Left renal pelvis (tissue), 4 donors: ENCODE measurements at regions not wholly inside any gene's neighbourhood (a gene's known extent, or its start where the extent isn't known, plus 50 kb on each side); places are given as distances from the start of the nearest gene placed in this dataset.

ENCODE experiments used
- DNase-seq, 4 donors: peaks; one replicate each; pipeline ENCODE4 v3.0.0-alpha.2; 2013; ENCODE audit warnings: low read depth in 4 of 4, low spot score in 3 of 4

DNA sequence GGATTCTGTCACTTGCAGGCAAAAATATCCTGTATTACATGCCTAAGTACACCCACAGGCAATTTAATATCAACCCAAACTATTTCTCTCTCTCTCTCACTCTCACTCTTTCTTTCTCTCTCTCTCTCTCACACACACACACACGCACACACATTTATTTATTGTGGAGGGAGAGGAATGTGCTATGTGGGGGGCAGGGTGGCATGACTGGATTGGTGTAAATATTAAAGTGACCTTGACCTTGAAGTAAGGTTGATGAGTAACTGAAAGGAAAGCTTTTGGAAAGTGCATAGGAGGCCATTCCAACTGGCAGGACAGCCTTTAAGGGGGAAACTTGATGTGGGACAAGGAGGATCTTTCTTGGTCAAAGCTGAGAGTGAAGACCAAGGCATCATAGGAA is 589.7 kb upstream of the KIRREL3 start:
- no peak for DNase-seq

DNA sequence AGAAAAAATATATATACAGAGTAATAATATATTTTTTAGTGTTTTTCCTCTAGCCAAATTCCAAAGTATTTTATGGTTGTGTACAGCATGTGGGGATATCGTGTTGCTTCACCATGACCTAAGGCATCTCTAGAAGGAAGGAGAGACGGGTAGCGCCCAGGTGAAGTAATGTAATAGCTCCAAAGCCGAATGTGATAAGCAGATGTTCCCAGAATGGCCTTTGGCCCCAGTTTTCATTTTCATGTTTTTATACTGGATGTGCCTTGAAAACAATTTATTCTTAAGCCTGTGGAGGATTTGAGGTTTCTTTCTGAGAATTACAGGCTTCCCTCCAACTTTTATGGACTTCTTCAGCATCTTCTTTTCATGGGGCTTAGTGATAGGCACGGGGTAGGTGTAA is 587.9 kb upstream of the KIRREL3 start:
- DNase-seq, result no peak

DNA sequence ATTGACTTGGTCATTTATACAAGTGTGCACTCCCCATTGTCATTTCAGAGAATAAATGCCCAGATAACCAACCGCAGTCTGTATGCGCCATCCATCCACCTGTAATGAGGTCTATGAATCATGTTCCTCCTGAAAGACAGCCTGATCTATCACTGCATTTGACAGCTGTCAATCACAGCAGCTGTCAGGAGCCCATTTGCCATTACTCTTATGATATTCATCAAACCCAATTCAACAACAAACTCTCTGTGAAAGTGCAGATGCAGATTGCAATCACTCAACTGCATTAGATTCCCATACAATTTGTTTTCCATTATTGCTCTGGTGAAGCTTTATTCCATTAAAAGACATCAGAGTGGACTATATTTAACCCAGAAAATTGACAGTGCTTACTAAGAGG is 586.9 kb upstream of the KIRREL3 start:
- no peak for DNase-seq

- DNase-seq, result no peak
Observed at GRCh38 chr11:127576210-127576609, 575.6 kb upstream of the KIRREL3 start.

- no peak for DNase-seq
Observed at GRCh38 chr11:127574478-127574877, 573.9 kb upstream of the KIRREL3 start.

GRCh38 chr11:127568891-127569290 is 568.3 kb upstream of the KIRREL3 start:
- DNase-seq, result no peak

DNA sequence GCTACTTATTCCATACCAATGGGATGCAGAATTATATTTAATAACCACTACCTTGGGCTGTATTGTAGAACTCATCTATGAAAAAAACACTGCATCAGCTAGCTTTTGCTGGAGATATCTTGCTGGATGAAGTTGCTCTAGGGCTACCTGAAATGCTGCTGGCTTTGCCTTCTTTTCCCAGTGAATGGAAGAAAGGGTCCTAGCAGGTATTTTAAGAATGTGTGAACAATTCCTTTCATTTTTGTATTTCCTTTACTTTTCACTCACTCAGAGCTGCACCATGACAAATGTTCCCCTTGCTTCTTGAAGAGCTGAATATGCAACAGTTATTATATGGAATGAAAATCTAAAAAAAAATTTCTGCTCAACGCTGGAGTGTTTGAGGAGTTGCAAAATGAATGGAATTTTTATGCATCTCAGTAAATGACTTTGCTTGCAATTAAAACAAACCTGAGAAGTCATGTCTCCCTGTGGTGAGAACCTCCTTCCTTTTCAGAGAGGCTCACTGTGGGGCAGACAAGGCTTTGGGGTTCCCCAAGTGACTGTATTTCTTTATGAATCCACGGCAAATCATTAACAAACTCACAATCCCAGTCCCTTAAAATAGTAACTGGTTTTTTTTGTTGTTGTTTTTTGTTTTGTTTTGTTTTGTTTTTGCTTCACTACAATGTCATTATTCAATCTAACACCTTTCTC is 566.8 kb upstream of the KIRREL3 start:
- DNase-seq, result no peak

- no peak for DNase-seq
Observed at GRCh38 chr11:127564810-127565209, 564.2 kb upstream of the KIRREL3 start.

DNA sequence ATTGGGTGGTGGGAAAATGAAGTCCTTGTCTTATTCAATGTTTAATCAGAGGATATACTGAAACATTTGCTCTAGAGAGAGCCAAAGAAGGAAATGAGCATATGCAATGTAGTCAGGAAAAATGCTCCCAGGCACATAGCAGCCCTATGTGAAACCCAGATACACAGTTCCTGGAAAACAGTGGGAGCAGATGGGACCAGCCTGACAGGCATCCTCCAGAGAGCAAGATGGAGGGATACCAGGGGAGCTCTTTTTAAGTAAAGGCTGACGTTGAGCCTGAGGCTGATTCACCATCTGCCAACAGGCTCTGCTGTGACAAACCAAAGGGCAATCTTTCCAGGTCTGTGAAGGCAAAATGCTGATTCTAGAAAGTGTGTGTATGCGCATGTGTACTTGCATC is 559.4 kb upstream of the KIRREL3 start:
- no peak for DNase-seq

DNA sequence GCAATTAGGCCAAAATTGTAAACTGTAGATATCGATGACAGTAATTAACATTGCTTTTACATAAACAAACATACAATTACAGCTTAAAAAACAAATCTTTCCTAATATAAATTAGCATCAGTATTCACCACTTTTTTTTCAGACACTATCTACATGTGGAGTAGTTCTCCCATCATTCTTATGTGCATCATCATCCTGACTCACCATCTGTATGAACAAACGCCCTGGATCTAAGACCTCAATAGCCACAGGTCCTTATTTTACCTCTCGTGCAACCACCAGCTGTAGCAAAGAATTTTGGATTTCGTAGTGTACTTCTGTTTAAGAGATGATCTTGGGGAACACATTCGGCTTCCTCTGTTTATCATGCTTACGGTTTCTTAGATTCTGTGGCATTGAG is 551.9 kb upstream of the KIRREL3 start:
- DNase-seq, result no peak

DNA sequence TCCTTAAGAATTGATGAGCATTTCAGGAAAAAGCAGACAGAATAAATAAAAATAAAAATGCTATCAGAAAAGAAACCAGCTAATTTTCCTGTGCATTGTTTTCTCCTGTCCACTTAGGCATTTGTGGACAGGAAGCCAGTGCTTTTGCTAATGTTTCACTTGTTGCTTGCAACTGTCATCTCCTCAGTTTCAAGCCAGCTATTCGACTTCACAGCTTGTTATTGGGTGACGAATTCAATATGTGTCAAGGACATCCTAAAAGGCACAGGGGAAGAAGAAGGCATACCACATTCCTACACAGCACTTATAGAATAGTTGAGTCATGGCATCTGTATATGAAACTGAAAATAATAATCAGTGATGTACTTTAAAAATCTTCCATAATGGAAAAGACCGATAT is 530.6 kb upstream of the KIRREL3 start:
- no peak for DNase-seq

DNA sequence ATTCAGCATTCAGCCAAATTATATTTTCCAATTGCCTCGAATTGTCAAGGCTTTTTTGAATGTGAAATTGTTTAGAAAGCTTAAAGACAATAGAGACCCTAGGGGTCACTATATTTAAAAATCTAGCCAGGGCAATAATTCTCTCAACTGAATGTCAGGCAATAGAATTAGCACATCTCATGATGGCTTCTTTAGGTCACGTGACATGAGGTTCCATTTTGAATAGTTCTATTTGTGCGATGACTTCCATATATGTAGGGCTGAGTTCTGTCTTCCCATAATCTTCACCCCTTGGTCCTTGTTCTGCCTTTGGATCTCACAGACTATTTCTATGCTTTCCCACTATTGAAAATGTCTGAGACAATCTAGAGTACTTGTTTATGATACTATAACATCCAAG is 527.7 kb upstream of the KIRREL3 start:
- DNase-seq, result no peak

- DNase-seq, result no peak
Observed at GRCh38 chr11:127524618-127525017, 524.0 kb upstream of the KIRREL3 start.

GRCh38 chr11:127521413-127521812 is 520.8 kb upstream of the KIRREL3 start:
- DNase-seq, result no peak

DNA sequence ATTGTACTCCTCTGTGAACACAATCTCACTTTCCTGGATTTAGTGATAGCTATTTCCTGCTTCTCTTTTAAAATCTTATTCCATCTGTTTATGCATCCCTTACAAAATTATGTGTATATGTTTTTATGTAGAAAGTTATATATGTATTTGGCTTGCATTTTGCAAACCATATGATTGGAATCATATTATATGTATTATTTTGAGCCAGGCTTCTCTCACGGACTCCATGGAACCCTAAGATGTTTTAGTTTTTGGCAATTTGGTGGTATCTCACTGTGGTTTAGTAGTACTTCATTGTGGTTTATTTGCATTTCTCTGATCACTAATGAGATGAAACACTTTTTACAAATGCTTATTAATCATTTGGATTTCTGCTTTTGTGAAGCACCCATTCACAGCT is 507.3 kb upstream of the KIRREL3 start:
- DNase-seq, result no peak

DNA sequence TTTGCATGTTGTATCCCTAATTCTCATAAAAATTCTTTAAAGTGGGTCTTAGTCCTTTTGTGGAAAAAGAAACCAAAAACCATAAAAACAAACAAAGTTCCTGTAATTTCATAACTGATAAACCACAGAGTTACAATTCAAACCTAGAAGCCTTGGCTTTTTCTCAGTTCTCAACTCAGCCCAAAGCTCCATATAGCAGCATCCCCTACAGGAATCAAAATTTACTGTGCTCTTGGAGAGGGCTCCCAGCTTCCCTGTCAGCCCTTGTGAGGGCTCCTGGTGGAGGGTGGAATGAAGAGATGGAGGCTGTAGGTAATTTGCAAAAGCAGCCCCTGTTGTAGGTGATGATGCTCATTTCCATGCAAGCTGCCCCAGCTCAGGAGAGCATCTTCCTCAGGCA is 506.1 kb upstream of the KIRREL3 start:
- no peak for DNase-seq

GRCh38 chr11:127506126-127506525 is 505.6 kb upstream of the KIRREL3 start:
- DNase-seq, result no peak

- DNase-seq, result no peak
Observed at GRCh38 chr11:127496165-127496564, 495.6 kb upstream of the KIRREL3 start.

DNA sequence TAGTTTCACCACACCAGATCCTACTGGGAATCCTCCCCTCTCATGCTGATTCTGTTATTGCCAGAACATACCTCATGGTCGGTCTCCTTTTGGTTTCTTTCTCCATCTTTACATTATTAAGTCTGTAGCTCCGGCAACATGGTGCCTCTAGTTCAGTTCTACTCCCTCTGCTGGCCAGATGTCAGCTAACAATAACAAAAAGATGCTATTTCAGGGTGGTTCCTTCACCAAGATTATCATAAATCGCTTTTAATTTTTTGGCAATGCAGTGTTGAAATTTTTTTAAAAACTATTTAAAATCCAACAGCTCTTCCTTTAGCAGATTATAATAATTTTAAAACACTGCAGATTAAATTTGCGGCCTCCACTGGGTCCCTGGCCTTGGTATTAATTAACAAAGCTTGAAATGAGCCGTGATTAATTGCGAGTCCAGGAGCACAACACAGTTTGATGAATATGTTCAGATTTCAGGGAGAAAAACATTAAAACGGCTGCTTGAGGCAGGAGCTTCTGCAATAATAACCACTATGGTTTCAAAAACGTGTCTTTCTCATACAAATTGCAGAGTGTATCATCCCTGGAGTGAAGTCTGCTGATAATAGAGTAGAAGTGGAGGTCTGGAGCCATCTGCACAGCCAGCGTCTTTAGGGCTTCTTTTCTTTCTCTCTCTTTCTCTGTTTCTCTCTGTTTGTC is 492.9 kb upstream of the KIRREL3 start:
- DNase-seq, result no peak

GRCh38 chr11:127492029-127492428 is 491.5 kb upstream of the KIRREL3 start:
- DNase-seq, result no peak

- DNase-seq, result no peak
Observed at GRCh38 chr11:127491589-127491988, 491.0 kb upstream of the KIRREL3 start.

- DNase-seq, result no peak
Observed at GRCh38 chr11:127490896-127491295, 490.3 kb upstream of the KIRREL3 start.

DNA sequence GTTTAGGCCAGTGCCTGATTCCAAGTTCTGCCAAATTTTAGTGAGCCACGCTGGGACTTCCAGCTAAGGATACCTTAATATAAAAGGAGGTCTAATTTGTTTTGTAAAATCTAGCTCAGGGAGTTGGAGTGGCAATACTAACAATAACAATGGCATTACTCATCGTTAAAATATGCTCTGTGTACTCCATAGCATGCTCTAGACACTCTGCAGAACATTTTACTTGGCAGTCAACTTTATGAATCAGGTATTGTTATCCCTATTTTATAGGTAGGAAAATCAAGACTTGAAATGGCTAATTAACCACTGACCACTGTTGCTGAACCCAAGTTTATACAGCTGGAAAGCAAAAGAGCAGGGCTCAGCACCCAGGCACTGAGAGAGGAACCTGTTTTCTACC is 485.0 kb upstream of the KIRREL3 start:
- DNase-seq, result no peak
